ENCODE measurements at regions not wholly inside any gene's neighbourhood (a gene's known extent, or its start where the extent isn't known, plus 50 kb on each side); places are given as distances from the start of the nearest gene placed in this dataset.

GRCh38 chr3:107209302-107209990, 167.8 kb upstream of the CCDC54 start:
- H3K4me3 ChIP-seq = no peak overlapping the region

DNA sequence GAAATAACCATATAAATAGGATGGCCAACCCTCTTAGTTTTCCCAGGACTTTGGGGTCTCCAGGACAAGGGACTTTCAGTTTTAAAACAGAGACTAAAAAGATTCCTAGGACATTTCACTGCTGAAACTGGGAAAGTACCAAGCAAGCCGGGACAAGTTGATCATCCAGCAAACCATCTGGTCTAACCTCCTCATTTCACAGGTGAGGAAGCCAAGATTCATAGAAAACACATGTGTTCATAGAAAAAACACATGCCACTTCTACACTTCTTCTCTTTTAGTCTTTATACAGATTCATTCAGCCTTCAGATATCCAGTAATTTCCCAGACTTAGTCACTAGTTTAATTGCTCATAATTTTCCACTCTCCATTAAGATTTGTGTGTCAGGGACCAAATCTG, 165.6 kb upstream of the CCDC54 start:
- ATAC-seq = no peak
- intact Hi-C loops (cut with DNase I; ENCODE audit: low total_unique reads) (no loop called here), in situ Hi-C loops (cut with MboI; ENCODE audit: low sequenced_read_pairs in 4 of 4) (no loop called here)
- H3K9me3 ChIP-seq = no peaks in the 10 kb centered on the region
- H3K4me3 ChIP-seq = no peak overlapping the region
- H3K27me3 ChIP-seq = no peaks in the 10 kb centered on the region
- no peak for DNase-seq
- peaks cover 37 to 41% of the 10 kb centered on the region in 2 donors for H3K4me1 ChIP-seq
- TF ChIP-seq POLR2A (IDR thresholded peaks at IDR 0.05) = no peak
- TF ChIP-seq CTCF (IDR thresholded peaks at IDR 0.05 in 4 of 5, conservative IDR thresholded peaks at IDR 0.05 in 1 of 5) = no peak
- H3K36me3 ChIP-seq = no peaks in the 10 kb centered on the region
- no peak overlapping the region for H3K27ac ChIP-seq

More at GRCh38 chr3:107209302-107209990, 167.8 kb upstream of the CCDC54 start:
- Histone ChIP-seq H3K4me1 (peaks cover 43 to 45% of the 10 kb centered on the region in 2 donors), H3K27ac (peak overlapping the region; percentile 69 to 80 (median 75)), H3K9me3 (no peaks in the 10 kb centered on the region), H3K27me3 (no peaks in the 10 kb centered on the region), H3K36me3 (no peaks in the 10 kb centered on the region)
- no peak for DNase-seq
- no peak for TF ChIP-seq POLR2A (IDR thresholded peaks at IDR 0.05)
- TF ChIP-seq CTCF (IDR thresholded peaks at IDR 0.05 in 4 of 5, conservative IDR thresholded peaks at IDR 0.05 in 1 of 5) = no peak
- intact Hi-C loops (cut with DNase I; ENCODE audit: low total_unique reads) (loop anchor here (1.0 to 5.0 kb wide), 3 partner anchors 27 to 1013 kb away; partner anchors contain the start of gene IFT57), in situ Hi-C loops (cut with MboI; ENCODE audit: low sequenced_read_pairs in 4 of 4) (no loop called here)
- ATAC-seq = no peak

DNA sequence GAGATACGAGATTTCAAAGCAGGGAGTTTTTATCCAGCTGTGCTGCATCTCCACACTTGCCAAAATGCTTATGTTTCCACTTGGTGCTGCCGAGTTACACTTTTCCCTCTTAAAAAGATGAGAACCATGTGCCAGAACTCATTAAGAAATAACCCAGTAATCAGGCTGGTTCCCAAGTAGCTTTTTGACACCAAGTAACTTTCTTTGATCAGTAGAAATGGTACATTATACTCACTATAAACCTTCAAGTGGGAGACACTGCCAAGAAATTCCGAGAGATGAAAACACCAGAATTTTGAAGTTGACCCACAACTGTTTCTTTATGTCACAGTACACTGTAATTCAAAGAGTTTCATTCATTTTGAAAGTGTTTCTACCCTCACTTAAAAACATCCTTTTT, 164.6 kb upstream of the CCDC54 start:
- H3K4me1 ChIP-seq = peaks cover 31 to 34% of the 10 kb centered on the region in 2 donors

GRCh38 chr3:107213044-107213669, 164.1 kb upstream of the CCDC54 start:
- no peaks in the 10 kb centered on the region for H3K9me3 ChIP-seq
- intact Hi-C loops (cut with DNase I; ENCODE audit: low total_unique reads) = no loop called here
- H3K36me3 ChIP-seq = no peaks in the 10 kb centered on the region
- DNase-seq (no peak), ATAC-seq (no peak)
- in situ Hi-C loops (cut with MboI; ENCODE audit: low sequenced_read_pairs in 4 of 4) = no loop called here
- no peak overlapping the region for H3K4me3 ChIP-seq
- peaks cover 26 to 29% of the 10 kb centered on the region in 2 donors for H3K4me1 ChIP-seq
- no peaks in the 10 kb centered on the region for H3K27me3 ChIP-seq
- TF ChIP-seq POLR2A (IDR thresholded peaks at IDR 0.05) = no peak
- no peak for TF ChIP-seq CTCF (IDR thresholded peaks at IDR 0.05 in 4 of 5, conservative IDR thresholded peaks at IDR 0.05 in 1 of 5)
- H3K27ac ChIP-seq = no peak overlapping the region

More for the DNA sequence above, 164.6 kb upstream of the CCDC54 start:
- TF ChIP-seq POLR2A (IDR thresholded peaks at IDR 0.05) (no peak), CTCF (IDR thresholded peaks at IDR 0.05 in 4 of 5, conservative IDR thresholded peaks at IDR 0.05 in 1 of 5) (no peak)
- Histone ChIP-seq H3K9me3 (no peaks in the 10 kb centered on the region), H3K27ac (no peak overlapping the region), H3K36me3 (no peaks in the 10 kb centered on the region), H3K4me3 (no peak overlapping the region), H3K27me3 (no peaks in the 10 kb centered on the region)
- no peak for DNase-seq
- intact Hi-C loops (cut with DNase I; ENCODE audit: low total_unique reads) = no loop called here
- in situ Hi-C loops (cut with MboI; ENCODE audit: low sequenced_read_pairs in 4 of 4) = no loop called here
- ATAC-seq = no peak
